GM12864 (cell line): ENCODE measurements at regions not wholly inside any gene's neighbourhood (a gene's known extent, or its start where the extent isn't known, plus 50 kb on each side); places are given as distances from the start of the nearest gene placed in this dataset.
"Not testable (repeated sequence)": the region's sequence is repeated elsewhere in the genome, so short reads cannot be mapped to it uniquely, and the experiment has no call there.

Experiments
- DNase-seq: peaks from one replicate; pipeline ENCODE4 v3.0.0-alpha.2; 2011; ENCODE audit warnings: low read depth
- H3K4me3 ChIP-seq: 2 replicates; pipeline ENCODE4 v1.5.1; 2011; ENCODE audit warnings: mild to moderate bottlenecking, low read depth, low read length, control low read depth
- TF ChIP-seq, protein P1 (sequence below): IDR thresholded peaks from 2 replicates; pipeline ENCODE4 v1.5.1; 2011; ENCODE audit warnings: low read depth, mild to moderate bottlenecking, moderate library complexity, low read length, control low read depth, inconsistent platforms; ENCODE audit errors: missing control alignments

DNA sequence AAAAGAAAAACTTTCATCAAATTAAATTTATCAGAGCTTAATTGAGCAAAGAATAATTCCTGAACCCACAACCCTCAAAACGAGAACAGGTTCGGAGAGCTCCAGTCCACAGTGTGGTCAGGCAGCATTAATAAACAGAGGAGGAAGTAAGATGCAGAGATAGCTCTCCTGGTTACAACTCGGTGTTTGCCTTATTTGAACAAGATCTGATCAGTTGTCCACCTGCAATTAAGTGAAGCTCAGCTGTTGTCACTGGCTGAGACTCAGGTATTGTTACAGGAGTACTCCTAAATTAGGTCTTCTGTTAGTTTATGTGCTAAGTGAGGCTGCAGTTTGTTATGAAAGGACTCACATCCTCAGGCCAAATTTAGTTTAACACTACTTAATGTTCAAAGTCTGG lies 451.4 kb upstream of the PDE3A start:
- DNase-seq, result no peak

DNA sequence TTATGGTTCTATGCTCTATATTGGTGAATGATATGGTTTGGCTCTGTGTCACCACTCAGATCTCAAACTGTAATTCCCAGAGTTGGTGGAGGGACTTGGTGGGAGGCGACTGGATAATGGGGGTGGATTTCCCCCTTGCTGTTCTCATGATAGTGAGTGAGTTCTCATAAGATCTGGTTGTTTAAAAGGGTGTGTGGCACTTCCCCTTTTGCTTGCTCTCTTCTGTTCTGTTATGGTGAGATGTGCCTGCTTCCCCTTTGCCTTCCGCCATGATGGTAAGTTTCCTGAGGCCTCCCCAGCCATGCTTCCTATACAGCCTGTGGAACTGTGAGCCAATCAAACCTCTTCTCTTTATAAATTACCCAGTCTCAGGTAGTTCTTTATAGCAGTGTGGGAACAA lies 446.6 kb upstream of the PDE3A start:
- H3K4me3 ChIP-seq, DNase-seq: not testable (repeated sequence)

More for the DNA sequence above, 451.4 kb upstream of the PDE3A start:
- no peak overlapping the region for H3K4me3 ChIP-seq
- TF ChIP-seq, protein P1, sequence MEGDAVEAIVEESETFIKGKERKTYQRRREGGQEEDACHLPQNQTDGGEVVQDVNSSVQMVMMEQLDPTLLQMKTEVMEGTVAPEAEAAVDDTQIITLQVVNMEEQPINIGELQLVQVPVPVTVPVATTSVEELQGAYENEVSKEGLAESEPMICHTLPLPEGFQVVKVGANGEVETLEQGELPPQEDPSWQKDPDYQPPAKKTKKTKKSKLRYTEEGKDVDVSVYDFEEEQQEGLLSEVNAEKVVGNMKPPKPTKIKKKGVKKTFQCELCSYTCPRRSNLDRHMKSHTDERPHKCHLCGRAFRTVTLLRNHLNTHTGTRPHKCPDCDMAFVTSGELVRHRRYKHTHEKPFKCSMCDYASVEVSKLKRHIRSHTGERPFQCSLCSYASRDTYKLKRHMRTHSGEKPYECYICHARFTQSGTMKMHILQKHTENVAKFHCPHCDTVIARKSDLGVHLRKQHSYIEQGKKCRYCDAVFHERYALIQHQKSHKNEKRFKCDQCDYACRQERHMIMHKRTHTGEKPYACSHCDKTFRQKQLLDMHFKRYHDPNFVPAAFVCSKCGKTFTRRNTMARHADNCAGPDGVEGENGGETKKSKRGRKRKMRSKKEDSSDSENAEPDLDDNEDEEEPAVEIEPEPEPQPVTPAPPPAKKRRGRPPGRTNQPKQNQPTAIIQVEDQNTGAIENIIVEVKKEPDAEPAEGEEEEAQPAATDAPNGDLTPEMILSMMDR, result no peak

DNA sequence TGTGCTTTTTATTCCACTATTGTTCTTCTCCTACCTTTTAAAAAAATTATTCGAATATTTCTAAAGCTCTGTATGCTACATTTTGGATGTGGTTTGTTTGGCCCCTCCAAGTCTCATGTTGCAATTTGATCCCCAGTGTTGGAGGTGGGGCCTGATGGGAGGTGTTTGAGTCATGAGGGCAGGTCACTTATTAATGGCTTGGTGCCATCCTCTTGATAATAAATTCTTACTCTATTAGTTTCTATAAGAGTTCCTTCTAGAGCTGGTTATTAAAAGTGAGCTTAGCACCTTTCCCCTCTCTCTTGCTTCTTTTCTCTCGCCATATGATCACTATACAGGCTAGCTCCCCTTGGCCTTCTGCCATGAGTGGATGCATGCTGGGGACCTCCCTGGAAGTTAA lies 445.6 kb upstream of the PDE3A start:
- H3K4me3 ChIP-seq, result no peak overlapping the region
- TF ChIP-seq, protein P1, result no peak
- DNase-seq, result no peak

DNA sequence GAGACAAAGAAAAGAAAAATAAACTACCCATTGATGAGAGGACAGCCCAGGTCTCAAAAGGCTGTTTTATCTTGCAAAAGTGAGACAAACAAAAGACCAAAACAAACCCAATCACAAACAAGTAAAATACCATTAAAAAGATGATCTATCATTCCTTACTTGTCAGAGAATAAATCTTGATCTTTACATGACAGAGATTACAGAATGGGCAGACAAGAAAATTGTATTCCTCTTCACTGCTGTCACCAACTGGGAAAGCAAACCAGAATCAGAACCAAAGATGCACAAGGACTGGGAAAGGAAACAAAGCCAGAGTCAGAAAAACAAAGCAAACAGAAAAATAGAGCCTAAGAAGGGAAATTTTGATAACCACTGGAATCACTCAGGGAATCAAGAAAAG lies 444.0 kb upstream of the PDE3A start:
- H3K4me3 ChIP-seq, result no peak overlapping the region
- no peak for DNase-seq
- TF ChIP-seq, protein P1, result no peak

DNA sequence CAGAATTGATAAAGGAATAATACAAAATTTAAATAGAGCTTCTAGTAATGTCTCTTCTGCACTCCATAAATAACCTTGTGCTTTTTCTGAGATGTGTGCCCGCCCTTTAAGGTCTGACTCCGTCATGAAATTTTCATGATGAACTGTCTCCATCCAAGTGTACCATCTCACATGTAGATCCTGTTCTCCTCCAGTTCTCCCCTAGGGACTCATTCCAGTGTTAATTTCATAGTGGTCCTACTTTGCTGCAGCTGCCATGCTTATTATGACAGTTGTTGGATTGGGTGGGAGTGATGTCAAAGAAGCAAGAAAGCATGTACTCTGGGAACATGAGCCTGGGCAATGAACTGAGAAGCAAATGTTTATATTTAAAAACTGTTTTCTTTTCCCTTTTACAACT lies 442.5 kb upstream of the PDE3A start:
- H3K4me3 ChIP-seq, result no peak overlapping the region
- no peak for DNase-seq
- TF ChIP-seq, protein P1, result no peak

DNA sequence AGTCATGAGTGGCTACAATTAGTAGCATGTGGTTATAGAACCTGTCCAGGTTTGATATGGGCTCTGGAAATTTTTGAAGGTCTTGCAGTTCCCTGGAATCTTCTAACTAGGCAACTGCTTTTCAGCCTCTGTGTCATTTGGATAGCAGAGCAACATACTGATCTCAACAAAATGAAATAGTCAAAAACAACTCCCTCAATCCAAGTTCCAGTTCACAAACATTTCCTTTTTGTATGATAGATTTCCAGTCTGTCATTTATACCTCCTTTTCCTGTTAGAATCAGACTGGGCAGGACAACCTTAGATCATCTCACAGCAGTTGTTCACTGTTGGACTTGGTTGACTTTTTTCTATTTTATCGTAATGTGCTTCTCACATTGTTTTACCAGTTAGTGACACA lies 442.1 kb upstream of the PDE3A start:
- no peak for DNase-seq
- H3K4me3 ChIP-seq, result no peak overlapping the region
- TF ChIP-seq, protein P1, result no peak

DNA sequence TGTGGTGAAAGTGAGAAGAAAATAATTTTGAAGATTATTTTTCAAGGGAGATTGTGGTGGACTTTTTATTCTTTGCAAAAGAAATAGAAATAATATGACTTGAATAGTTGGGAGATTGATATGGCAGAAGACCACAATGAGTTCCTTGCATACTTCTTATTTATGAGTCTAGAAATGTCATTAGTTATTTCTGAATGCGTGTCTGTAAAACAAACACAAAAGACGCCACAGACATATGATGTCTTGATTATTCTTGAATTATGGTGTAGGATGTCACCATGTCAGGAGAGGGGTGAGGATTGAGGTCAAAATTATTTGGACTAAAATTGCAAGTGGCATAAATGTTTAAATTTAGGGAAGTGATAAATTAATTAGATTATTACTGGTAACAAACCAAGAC lies 440.7 kb upstream of the PDE3A start:
- H3K4me3 ChIP-seq, result no peak overlapping the region
- DNase-seq, result no peak
- TF ChIP-seq, protein P1, result no peak

DNA sequence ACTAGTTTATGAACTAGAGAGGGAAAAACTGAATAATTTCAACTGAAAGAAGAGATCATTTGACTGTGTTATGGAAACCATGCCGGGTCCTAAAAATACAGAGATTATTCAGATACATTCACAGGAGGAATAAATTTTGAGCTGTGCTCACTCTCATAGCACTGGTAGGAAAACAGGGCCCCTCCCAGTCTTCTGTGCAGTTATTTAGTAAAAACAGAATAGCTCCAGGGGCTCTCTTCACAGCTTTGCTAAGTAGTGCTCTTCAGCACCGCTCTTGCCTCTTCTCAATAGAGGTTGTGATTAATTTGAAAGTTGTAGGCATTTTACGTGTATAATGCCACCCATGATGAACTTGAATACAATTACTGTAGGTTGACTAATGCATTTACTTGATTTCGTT lies 435.9 kb upstream of the PDE3A start:
- TF ChIP-seq, protein P1, result no peak
- no peak for DNase-seq
- no peak overlapping the region for H3K4me3 ChIP-seq
